ENCODE measurements at regions not wholly inside any gene's neighbourhood (a gene's known extent, or its start where the extent isn't known, plus 50 kb on each side); places are given as distances from the start of the nearest gene placed in this dataset.

GRCh38 chr21:35378881-35379280 lies 329.8 kb upstream of the RUNX1 start:
- H3K27me3 Mint-ChIP-seq (ENCODE audit: low read depth): no peaks in the 10 kb centered on the region
- peaks cover 50% of the 10 kb centered on the region for H3K4me1 Mint-ChIP-seq (ENCODE audit: low read depth)
- H3K4me3 Mint-ChIP-seq (ENCODE audit: unreplicated experiment): no peak overlapping the region
- DNase-seq (ENCODE audit: low spot score): no peak
- no peak for TF ChIP-seq CTCF (IDR thresholded peaks at IDR 0.05)
- H3K9me3 Mint-ChIP-seq (ENCODE audit: low read depth): peaks cover 10% of the 10 kb centered on the region
- no peak overlapping the region for H3K27ac Mint-ChIP-seq (ENCODE audit: unreplicated experiment)
- H3K36me3 Mint-ChIP-seq (ENCODE audit: low read depth): no peaks in the 10 kb centered on the region

- Mint-ChIP-seq H3K27ac (ENCODE audit: unreplicated experiment) (no peak overlapping the region), H3K9me3 (ENCODE audit: low read depth) (peaks cover 2% of the 10 kb centered on the region), H3K27me3 (ENCODE audit: low read depth) (no peaks in the 10 kb centered on the region), H3K4me1 (ENCODE audit: low read depth) (peaks cover 39% of the 10 kb centered on the region), H3K4me3 (ENCODE audit: unreplicated experiment) (no peak overlapping the region), H3K36me3 (ENCODE audit: low read depth) (no peaks in the 10 kb centered on the region)
- no peak for DNase-seq (ENCODE audit: low spot score)
- no peak for TF ChIP-seq CTCF (IDR thresholded peaks at IDR 0.05)
Measured at GRCh38 chr21:35377505-35378090, 328.5 kb upstream of the RUNX1 start.

- no peak for DNase-seq (ENCODE audit: low spot score)
- Mint-ChIP-seq H3K9me3 (ENCODE audit: low read depth) (peaks cover 2% of the 10 kb centered on the region), H3K4me3 (ENCODE audit: unreplicated experiment) (no peak overlapping the region), H3K27ac (ENCODE audit: unreplicated experiment) (no peak overlapping the region), H3K27me3 (ENCODE audit: low read depth) (no peaks in the 10 kb centered on the region), H3K4me1 (ENCODE audit: low read depth) (peaks cover 30% of the 10 kb centered on the region), H3K36me3 (ENCODE audit: low read depth) (no peaks in the 10 kb centered on the region)
- no peak for TF ChIP-seq CTCF (IDR thresholded peaks at IDR 0.05)
Measured at GRCh38 chr21:35376406-35377135, 327.5 kb upstream of the RUNX1 start.

- no peak overlapping the region for H3K4me3 Mint-ChIP-seq (ENCODE audit: unreplicated experiment)
- TF ChIP-seq CTCF (IDR thresholded peaks at IDR 0.05): no peak
- no peak overlapping the region for H3K27ac Mint-ChIP-seq (ENCODE audit: unreplicated experiment)
- peaks cover 23% of the 10 kb centered on the region for H3K4me1 Mint-ChIP-seq (ENCODE audit: low read depth)
- no peaks in the 10 kb centered on the region for H3K27me3 Mint-ChIP-seq (ENCODE audit: low read depth)
- no peak for DNase-seq (ENCODE audit: low spot score)
- no peaks in the 10 kb centered on the region for H3K36me3 Mint-ChIP-seq (ENCODE audit: low read depth)
- peaks cover 2% of the 10 kb centered on the region for H3K9me3 Mint-ChIP-seq (ENCODE audit: low read depth)
Measured at GRCh38 chr21:35375115-35375514, 326.0 kb upstream of the RUNX1 start.

GRCh38 chr21:35373998-35374397 lies 324.9 kb upstream of the RUNX1 start:
- TF ChIP-seq CTCF (IDR thresholded peaks at IDR 0.05): no peak
- Mint-ChIP-seq H3K27ac (ENCODE audit: unreplicated experiment) (no peak overlapping the region), H3K4me1 (ENCODE audit: low read depth) (peaks cover 23% of the 10 kb centered on the region), H3K36me3 (ENCODE audit: low read depth) (no peaks in the 10 kb centered on the region), H3K4me3 (ENCODE audit: unreplicated experiment) (no peak overlapping the region), H3K9me3 (ENCODE audit: low read depth) (peaks cover 2% of the 10 kb centered on the region), H3K27me3 (ENCODE audit: low read depth) (no peaks in the 10 kb centered on the region)
- DNase-seq (ENCODE audit: low spot score): no peak
